Hematopoietic multipotent progenitor cell (in vitro differentiated cells): ENCODE measurements at regions not wholly inside any gene's neighbourhood (a gene's known extent, or its start where the extent isn't known, plus 50 kb on each side); places are given as distances from the start of the nearest gene placed in this dataset.
"Not testable (repeated sequence)": the region's sequence is repeated elsewhere in the genome, so short reads cannot be mapped to it uniquely, and the experiment has no call there.

Experiments used
- DNase-seq, 3 donors: peaks; one replicate each; pipeline ENCODE4 v3.0.0-alpha.2; 2011 to 2015; ENCODE audit warnings: low read depth in 2 of 3, low spot score in 2 of 3

DNA sequence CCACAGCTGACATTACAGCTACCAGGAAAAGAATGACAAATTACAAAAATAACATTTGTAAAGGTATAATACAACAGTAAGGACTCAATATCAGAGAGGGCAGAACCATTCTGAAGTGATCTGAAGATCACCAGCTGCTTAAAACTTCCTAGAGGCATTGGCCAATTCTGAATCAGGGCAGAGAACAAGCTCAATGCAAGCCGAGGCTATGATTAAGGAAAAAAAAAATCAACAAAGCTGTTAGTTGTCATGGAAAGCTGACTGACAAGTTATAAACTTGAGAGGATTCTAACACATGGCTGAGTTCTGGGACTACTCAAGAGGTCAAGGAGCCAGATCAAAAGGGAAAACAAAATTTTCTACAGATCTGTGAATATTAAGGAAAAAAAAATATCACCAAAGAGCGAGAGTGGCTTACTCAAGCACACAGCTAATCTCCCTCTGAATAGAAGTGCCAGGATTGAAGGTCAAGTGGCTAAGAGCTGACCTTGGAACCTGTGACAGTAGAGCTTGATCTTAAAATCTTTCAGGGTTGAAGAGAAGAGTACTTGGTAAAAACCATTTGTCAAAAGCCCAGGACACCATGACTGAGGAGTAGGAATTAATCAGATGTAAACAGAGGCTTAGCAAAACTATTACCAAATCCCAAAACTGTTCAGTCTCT is 383.4 kb downstream of the USP25 start:
- no peak for DNase-seq

DNA sequence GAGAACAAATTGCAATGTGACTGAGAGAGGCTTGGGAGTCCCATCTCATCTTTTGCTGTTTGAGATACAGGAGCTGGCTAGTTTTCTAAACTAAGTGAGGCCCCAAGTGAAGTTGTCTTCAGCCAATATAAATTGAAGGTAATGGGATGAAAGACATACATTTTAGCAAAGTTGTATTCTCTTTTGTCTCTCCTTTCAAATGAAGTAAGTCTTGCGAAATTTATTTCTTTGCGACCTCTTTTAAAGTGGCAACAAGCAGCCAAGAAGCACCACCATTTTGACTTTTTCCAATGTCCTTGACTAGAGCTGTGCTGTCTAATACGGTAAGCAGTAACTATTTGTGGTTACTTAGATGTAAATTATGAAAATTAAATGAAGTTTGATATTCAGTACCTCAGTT is 385.7 kb downstream of the USP25 start:
- DNase-seq: no peak

DNA sequence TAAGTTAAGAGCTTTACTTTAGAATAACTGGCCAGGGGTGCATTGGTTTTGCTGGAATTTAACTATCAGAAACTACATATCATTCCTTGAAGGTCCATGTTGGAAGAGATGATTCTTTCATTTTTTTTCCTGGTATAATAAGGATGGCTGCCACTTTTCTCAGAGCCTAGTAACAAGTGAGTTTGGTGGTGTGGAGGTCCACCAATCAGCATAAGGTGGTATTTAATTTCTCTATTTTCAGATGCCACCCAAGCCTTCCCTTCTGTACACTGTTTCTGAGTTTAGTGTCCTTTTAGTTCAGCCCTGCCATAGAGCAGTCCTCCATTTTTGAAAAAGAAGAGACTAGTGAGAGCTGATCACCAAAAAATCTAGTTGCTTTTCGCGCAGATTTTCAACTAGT is 386.3 kb downstream of the USP25 start:
- DNase-seq: no peak

DNA sequence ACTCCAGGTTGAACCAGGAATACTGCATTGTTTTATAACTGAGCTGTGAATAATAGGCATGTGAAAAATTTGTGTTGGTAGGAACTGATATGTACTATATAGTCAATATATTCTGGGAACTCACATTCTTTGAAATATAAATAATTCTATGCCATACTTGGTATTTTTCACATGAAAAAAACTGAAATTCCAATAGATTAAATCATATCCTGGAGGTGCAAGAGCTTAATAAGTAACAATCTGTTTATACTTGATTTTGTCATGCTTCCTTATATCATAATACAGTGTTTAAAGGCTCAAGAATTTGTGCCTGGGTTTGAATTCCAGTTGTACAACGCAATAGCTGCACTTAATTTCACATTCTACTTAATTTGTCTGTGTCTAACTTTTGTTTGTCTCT is 387.0 kb downstream of the USP25 start:
- no peak for DNase-seq

DNA sequence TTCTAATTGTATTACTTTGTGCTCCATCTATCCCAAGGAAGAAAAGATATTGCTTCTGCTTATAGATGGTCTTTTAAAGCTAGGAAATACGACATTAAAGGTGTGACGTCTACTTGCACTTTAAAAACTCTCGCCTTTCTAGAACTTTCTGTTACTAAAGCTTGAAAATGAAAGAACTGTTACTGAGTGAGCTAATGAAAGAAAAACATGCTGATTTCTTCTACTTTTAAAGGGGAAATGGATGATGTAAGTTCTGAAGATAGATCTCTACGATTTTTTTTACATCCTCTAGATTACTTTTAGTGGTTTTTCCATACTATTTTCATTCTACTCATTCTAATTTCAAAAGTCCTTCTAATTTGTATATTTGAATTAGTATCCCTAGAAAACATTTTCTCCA is 387.5 kb downstream of the USP25 start:
- DNase-seq: no peak

DNA sequence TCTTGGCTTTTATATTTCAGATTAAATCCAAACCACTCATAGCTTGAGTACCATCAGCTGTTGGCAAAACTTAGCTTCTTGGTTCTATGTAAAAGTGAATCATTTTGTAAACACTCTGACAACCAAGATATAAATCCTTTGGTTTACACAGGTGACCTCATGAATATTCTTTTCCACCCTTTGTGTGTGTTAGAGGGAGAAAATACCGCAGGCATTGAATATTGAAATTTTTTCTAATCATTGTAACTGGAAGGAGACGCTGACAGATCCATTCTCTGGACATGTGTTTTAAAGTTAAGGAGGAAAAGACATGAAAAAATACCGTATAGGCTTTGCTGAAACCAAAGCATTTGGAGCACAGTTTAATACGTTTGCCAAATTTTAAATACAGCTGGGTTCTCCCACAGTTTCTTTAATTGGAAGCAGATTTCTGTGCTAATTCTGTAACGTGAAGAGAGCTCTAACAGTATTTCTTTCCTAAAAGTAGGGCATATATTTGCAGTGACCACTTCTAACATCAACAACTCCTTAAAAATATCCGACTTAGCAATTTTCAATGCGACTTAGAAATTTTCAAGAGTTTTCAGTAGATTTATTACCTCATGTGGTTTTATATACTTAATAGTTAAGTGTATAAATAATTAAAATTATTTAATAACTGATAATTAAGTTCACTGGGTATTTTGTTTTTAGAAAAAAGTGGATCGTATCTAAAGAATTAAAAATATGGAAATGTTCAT is 388.2 kb downstream of the USP25 start:
- no peak for DNase-seq

DNA sequence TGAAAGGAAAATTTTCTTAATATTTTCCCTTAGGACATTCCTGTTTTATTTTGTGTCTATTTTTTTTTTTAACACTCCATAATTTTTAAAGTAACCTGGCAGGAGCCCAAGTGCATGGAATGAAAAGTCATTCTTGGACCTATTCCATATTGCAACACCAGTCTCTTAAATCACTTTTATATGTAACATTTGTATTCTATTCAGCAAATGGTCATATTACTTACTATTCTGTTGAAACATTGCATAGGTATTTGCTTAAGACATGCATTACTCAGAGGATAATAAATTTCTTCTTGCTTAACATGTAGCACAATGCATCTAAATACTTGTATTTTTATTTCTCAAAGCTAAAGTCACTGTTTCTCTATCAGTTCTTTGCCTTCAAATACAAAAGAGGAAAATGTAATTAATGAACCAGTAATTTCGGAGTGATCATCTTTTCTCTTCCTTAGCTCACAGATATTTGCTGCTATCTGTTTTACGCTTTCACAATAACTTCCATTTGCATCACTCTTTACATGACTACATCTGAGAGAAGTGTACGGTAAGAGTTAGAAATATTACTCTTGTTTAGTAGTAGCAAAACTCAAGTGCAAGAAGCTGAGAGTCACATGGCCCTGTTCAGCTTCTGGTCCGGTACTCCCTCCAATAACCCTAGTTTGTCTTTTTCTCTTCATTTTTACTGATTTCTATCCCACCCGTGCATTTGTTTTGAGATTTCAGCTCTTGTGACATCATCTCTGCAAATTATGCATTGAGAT is 394.8 kb downstream of the USP25 start:
- DNase-seq: no peak

DNA sequence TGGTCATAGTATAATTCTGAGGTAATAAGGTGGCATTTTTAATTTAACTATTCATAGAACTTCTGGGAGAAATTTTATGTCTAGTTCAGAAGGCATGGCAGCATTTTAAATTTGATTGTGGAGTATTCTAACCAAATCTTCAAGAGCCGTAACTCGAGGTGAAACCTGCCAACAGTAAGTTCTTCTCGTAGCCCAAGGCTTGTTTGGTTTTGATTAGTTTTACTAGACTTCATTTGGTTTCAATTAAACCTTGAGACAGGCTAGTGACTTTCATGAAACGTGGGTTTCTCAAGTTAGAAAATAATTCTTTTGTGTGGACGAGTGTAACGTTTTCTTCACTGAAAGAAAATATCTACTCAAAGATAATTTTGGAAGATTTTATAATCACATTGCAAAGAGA is 395.5 kb downstream of the USP25 start:
- DNase-seq: no peak

DNA sequence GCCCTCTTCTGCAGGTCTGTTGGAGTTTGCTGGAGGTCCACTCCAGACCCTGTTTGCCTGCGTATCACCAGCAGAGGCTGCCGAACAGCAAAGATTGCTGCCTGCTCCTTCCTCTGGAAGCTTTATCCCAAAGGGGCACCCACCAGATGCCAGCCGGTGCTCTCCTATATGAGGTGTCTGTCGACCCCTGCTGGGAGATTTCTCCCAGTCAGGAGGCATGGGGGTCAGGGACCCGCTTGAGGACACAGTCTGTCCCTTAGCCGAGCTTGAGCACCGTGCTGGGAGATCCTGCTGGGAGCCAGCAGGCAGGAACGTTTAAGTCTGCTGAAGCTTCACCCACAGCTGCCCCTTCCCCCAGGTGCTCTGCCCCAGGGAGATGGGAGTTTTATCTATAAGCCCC is 402.7 kb downstream of the USP25 start:
- DNase-seq: not testable (repeated sequence)

DNA sequence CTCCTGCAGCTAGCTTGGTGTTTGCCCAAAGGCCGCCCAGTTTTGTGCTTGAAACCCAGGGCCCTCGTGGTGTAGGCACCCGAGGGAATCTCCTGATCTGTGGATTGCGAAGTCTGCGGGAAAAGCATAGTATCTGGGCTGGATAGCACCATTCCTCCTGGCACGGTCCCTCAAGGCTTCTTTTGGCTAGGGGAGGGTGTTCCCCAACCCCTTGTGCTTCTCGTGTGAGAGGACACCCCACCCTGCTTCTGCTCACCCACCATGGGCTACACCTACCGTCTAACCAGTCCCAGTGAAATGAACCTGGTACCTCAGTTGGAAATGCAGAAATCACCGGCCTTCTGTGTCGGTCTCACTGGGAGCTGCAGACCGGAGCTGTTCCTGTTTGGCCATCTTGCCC is 403.5 kb downstream of the USP25 start:
- no peak for DNase-seq

DNA sequence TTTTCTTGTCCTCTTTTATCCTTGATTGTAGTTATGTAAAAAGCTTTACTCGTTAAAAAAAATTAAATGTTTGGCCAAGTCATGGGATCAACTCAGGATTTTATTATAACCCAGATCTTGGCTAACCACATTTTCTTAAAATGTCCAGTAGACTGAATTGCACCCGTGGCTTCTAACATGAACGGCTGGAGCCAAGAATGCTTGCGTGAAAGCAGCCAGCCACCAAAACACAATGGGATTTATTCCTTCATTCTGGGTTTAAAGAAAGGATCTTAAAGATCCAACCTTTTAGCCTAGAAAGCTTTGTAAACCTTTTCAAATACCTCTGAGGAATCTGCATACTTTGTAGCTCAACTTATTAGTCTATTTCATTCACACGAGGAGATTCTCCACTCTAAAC is 404.4 kb downstream of the USP25 start:
- no peak for DNase-seq

DNA sequence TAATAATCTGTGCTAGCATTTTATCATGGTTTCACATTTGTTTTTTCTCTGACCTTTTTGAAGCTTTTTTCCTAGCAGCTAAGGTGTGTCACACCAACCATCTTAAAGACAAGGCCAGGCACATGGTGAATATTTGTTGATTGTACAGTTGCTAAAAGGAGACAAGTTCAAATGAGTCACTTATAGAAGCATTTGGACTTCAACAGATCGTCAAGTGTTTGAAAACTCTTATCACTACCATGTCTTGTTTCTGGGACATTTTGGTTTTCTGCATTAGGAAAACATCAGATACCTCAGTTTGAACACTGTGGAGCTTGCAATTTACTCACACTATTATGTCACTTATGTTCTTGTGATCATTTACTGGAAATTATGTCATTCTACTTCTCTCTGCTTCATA is 407.3 kb downstream of the USP25 start:
- DNase-seq: no peak

DNA sequence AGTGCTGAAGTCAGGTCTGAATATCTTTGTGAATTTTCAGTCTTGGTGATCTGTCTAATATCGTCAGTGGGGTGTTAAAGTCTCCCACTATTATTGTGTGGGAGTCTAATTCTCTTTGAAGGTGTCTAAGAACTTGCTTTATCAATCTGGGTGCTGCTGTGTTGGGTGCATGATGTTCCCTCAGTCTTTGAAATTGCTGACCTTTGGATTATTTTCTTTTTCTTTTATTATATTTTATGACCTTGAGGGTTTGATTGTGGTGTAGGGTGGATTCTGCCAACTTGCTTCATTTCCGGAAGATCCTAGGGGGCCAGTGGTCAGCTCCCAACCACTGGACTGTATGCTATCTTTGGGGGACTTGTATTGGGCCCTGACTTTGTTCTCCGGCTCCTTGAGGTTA is 415.3 kb downstream of the USP25 start:
- DNase-seq: no peak

DNA sequence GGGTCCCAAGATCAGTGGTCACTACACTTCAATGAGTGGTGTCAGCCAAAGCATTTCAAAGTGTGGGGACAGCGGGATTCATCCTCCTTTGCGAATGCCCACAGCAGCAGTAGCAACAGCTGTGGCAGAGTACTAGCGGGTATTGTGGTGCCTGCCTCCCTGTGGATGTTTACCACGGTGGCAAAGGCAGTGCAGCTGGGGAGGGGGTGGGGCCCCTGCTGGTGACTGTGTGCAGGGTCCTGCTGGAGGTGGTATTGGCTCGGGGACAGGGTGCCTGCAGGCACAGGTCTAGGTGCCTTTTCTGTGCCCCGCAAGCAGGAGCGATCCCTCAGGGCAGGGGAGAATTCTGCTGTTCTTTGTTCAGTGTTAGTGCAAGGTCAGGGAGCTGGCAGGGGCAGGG is 415.7 kb downstream of the USP25 start:
- DNase-seq: no peak

DNA sequence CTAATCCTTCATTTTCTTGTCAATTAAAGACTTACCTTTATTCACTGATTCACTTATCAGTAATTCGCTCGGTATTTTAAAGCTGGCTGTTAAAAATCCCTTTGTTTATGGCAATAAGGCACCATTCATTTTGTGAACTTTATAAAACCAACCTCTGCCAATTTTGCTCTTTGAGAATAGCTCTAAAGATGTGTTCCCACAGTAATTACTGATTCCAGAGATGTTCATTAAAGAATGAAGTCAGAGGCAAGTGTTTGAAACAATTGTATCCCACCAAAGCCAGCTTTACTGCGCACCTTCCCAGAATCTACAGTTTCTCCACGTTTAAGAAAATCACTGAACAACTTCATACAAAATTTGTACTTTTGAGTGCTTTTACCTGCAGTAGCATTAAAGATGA is 424.5 kb downstream of the USP25 start:
- no peak for DNase-seq

DNA sequence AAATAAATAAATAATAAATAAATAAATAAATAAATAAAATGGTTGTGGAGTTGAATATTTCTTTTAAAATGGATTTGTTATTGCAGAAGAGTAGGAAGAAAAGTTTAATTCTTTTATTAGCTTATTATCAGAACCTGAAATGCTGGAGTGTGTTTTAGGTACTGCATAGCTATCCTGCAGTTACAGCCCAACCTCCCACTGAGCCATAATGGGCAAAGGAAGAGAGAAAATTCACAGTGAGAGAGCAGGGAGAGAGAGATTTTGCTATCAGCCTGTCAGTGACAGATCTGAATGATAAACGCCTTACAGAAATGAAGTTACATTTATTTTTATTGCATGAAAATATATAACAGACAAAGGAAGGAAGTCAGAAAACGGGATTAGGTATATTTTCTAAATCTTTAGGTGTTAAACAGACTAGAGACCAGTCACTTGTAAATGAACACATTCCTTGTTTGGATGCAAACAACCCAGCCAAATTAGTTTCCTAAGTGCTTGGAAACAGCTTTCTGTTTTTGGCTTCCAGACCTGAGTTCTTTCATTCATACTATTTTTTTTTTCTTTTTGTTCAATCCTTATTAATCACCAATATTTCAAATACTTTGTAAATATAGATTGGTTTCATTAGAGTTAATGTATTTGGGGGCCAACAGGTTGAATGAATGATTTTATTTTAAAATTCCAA is 425.3 kb downstream of the USP25 start:
- no peak for DNase-seq

DNA sequence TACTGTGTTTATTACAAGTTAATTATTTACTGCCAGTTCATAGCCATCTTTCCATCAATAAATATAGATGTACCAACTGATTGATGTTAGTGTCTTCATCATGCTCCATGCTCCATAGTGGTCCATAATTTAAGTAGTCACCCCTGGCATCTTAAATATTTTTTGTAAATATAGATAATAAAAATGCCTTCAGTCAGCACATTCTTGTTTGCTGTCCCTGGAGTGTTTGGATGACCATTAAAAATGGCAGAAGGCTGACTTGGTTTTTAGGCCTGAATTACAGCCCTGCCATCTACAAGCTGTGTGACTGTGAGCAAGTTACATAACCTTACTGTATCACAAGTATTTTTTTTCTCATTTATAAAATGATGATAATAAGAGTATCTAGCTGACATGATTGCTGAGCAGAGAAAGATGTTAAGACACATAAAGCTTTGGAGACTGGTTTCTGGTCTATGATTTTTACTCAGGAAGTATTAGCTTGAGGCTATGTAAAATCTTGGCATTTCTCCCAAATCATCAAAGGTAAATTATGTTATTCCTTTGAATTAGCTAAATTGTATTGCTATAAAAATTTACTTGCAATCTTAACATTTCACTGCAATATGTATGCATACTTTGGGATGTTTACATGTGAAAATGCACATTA is 427.2 kb downstream of the USP25 start:
- DNase-seq: no peak

DNA sequence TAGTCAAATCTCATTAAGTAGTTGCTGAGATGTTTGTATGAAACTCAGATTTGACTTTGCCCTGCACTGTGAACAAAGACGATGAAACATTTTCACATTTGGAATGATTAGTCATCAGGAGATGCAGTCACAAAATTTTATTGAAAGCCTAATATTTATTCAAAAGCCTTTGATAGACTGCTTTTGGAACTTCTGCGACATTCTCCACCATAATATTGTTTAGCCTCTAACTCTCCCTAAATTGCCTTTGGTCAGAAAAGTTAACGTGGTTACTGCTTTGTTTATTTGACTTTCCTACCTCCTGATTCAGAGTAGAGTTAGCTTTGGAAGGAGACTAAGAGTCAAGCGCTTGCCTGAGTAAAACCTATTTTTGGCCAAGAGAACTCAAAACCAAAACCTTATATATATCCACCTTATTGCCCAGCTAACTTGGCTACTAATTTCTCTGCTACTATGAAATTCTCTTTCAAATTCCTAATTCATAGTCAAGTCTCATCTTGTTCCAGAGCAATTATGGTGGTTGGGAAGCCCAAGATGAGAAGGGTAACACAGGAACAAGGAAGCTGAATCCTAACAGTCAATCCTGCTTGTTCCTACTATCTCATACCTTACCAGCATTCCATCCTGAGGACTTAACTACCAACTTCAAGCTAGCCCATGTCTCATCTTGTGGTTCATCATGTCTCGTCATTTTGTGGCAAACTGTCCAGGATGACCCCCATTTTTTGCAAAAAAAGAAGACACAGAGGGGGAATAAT is 429.6 kb downstream of the USP25 start:
- no peak for DNase-seq

DNA sequence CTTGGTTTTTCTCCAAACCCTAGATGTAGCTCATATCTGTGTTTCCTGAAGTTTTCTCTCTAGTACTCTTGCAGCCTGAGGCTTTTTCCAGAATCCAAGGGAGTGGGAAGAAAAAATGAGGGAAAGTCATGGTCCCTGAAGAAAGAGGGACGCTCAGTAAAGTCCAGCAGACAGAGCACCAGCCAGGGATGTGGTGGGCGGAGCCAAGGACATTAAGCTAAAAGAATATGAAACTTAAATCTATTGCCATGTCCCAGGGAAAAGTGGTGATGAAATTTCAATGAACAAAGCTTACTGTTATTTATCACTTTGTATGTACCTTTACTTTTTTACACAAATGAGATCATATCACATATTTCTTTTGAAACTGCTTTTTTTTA is 430.2 kb downstream of the USP25 start:
- no peak for DNase-seq

DNA sequence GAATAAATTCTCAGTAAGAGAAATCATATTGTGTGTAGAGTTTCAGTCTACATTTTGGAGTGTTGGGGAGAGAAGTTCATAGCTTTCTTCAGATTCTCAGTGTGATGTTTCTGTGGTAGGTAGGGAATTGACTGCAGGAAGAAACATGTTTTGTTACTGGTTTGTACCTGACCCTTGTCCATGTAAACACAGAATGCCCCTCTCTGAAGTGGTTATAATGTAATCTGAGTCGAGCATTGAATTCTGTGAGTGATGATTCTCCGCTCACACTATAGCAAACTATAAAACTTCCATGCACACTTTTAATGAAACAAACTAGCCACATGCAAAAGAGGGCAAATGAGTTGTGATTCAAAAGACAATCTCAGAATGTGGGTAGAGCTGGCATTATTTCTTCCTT is 433.2 kb downstream of the USP25 start:
- DNase-seq: no peak
